CD8-positive, alpha-beta memory T cell (primary cell): ENCODE measurements at regions not wholly inside any gene's neighbourhood (a gene's known extent, or its start where the extent isn't known, plus 50 kb on each side); places are given as distances from the start of the nearest gene placed in this dataset.
"Not testable (repeated sequence)": the region's sequence is repeated elsewhere in the genome, so short reads cannot be mapped to it uniquely, and the experiment has no call there.

Source experiments
- CTCF ChIA-PET: fragments of 350-600 bp; sonication (Branson Sonifier 250); formaldehyde crosslinking; loops from one replicate; lab custom pipeline; 2021; ENCODE audit warnings: antibody characterized with exemption; lab: Charles Lee
- POLR2A ChIA-PET: fragments of 350-600 bp; sonication (Branson Sonifier 250); formaldehyde crosslinking; loops from one replicate; lab custom pipeline; 2021; ENCODE audit warnings: antibody characterized with exemption; lab: Charles Lee
- DNase-seq, 5 donors: peaks; one replicate each; pipeline versions ENCODE4 v3.0.0 to v3.0.0-alpha.2; 2020 to 2022; ENCODE audit warnings: mixed read lengths in 1 of 5
- H3K27ac ChIP-seq: one replicate; pipeline ENCODE4 v1.7.0; 2013; ENCODE audit warnings: low read depth, mild to moderate bottlenecking, low read length, moderate library complexity
- H3K27me3 ChIP-seq: 2 replicates; pipeline ENCODE4 v1.7.0; 2013; ENCODE audit warnings: low read length, mild to moderate bottlenecking; ENCODE audit not compliant: insufficient read depth, poor library complexity, severe bottlenecking
- H3K36me3 ChIP-seq: 2 replicates; pipeline ENCODE4 v1.7.0; 2013; ENCODE audit warnings: mild to moderate bottlenecking, low read length, moderate library complexity; ENCODE audit not compliant: insufficient read depth
- H3K4me1 ChIP-seq: 2 replicates; pipeline ENCODE4 v1.7.0; 2013; ENCODE audit warnings: mild to moderate bottlenecking, low read length, moderate library complexity; ENCODE audit not compliant: insufficient read depth
- H3K4me3 ChIP-seq: 2 replicates; pipeline ENCODE4 v1.7.0; 2013; ENCODE audit warnings: mild to moderate bottlenecking, low read length
- H3K9me3 ChIP-seq: 2 replicates; pipeline ENCODE4 v1.7.0; 2013; ENCODE audit warnings: mild to moderate bottlenecking, low read length
- H3K27ac Mint-ChIP-seq, 8 donors: one replicate each; pipeline ENCODE4 v1.8.0; 2020 to 2021; ENCODE audit warnings: mixed read lengths in 8 of 8, mild to moderate bottlenecking in 6 of 8, inconsistent platforms in 3 of 8, moderate library complexity in 3 of 8
- H3K27me3 Mint-ChIP-seq, 2 donors: one replicate each; pipeline ENCODE4 v1.8.0; 2020 to 2021; ENCODE audit warnings: mixed read lengths in 2 of 2, mild to moderate bottlenecking in 1 of 2, moderate library complexity in 1 of 2
- H3K36me3 Mint-ChIP-seq, 3 donors: one replicate each; pipeline ENCODE4 v1.8.0; 2020 to 2021; ENCODE audit warnings: mixed read lengths in 3 of 3, inconsistent platforms in 1 of 3, mild to moderate bottlenecking in 1 of 3
- H3K4me1 Mint-ChIP-seq, 3 donors: one replicate each; pipeline ENCODE4 v1.8.0; 2020 to 2021; ENCODE audit warnings: mixed read lengths in 3 of 3, inconsistent platforms in 1 of 3, mild to moderate bottlenecking in 1 of 3
- H3K4me3 Mint-ChIP-seq, 7 donors: one replicate each; pipeline ENCODE4 v1.8.0; 2020 to 2021; ENCODE audit warnings: mixed read lengths in 7 of 7, mild to moderate bottlenecking in 6 of 7, moderate library complexity in 4 of 7, inconsistent platforms in 2 of 7
- H3K9me3 Mint-ChIP-seq, 5 donors: one replicate each; pipeline ENCODE4 v1.8.0; 2020 to 2022; ENCODE audit warnings: mixed read lengths in 5 of 5, mild to moderate bottlenecking in 3 of 5, moderate library complexity in 2 of 5, inconsistent platforms in 1 of 5

DNA sequence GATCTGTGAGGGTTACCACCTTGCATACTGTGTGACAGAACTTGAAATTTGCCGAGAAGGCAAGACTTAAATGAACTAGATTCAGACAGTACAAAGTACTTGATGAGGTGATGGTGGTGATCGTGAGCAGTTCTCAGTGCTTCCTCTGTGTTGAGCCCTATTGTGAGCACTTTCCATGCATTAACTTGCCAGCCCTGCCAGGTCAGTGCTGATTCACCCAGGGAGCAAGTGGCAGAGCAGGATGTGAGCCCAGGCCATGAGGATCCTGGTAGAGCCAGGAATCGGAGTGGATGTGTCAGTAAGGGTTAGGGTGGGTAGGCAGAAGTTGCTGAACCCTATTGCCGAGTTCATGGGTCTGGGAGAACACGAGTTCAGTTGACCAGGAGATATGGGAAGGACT lies 4545.7 kb upstream of the TPTE start:
- H3K4me3 Mint-ChIP-seq: not testable (repeated sequence)

DNA sequence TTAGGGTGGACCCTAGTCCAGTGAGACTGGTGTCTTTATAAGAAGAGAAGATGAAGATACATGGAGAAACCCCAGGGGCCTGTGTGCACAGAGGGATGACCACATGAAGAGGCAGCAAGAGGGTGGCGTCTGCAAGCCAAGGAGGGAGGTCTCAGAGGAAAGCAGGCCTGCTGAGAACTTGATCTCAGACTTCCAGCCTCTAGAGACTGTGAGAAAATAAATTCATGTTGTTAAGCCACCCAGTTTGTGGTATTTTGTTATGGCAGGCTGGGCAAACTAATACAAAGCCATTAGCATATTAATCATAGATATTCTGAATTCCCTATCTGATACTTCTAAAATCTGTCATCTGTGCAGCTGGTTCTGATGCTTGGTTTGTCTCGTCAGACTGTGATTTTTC lies 4523.8 kb upstream of the TPTE start:
- POLR2A ChIA-PET, H3K27me3 Mint-ChIP-seq, H3K27ac Mint-ChIP-seq, H3K4me3 ChIP-seq, H3K9me3 ChIP-seq, H3K9me3 Mint-ChIP-seq, H3K4me1 Mint-ChIP-seq, H3K4me3 Mint-ChIP-seq, CTCF ChIA-PET, H3K27me3 ChIP-seq, H3K4me1 ChIP-seq, H3K27ac ChIP-seq, H3K36me3 Mint-ChIP-seq, H3K36me3 ChIP-seq, DNase-seq: not testable (repeated sequence)

More for the DNA sequence above, 4545.7 kb upstream of the TPTE start:
- H3K36me3 Mint-ChIP-seq, H3K27me3 Mint-ChIP-seq, H3K4me3 ChIP-seq, H3K9me3 ChIP-seq, H3K4me1 ChIP-seq, H3K4me1 Mint-ChIP-seq, H3K27ac ChIP-seq, H3K27me3 ChIP-seq, H3K36me3 ChIP-seq, CTCF ChIA-PET, DNase-seq, H3K27ac Mint-ChIP-seq, POLR2A ChIA-PET, H3K9me3 Mint-ChIP-seq: not testable (repeated sequence)

DNA sequence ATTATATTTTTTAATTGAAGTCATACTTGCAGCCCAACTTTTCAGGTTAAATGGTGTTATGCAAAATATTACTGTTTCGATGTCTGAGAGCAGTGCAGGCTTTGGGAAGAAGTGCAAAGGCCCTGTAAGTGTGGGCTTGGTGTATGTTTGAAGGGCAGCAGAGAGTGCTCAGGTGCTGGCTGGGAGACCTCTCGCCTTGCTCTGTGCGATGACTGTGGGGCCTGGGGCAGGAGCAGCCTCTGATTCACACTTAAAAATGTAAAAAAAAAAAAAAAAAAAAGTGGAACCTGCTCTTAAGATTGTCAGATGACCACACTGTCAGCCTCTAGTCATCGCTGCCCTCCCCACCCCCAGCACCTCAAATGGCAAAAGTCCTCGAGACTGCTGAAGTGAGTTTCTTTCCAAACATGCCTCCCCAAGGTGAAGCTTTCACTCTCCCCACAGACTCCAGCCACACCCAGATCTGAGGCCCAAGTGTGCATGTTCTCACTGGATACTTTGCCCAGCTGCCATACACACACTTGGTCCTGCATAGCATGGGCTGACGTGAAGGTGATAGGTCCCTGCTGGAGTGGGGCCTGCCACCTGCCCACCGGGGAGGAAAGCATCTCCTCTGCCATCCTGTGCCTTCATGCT lies 4505.8 kb upstream of the TPTE start:
- H3K27ac Mint-ChIP-seq, H3K27me3 ChIP-seq, H3K36me3 ChIP-seq, CTCF ChIA-PET, DNase-seq, H3K27me3 Mint-ChIP-seq, H3K4me1 ChIP-seq, POLR2A ChIA-PET, H3K4me3 Mint-ChIP-seq, H3K9me3 ChIP-seq, H3K36me3 Mint-ChIP-seq, H3K9me3 Mint-ChIP-seq, H3K4me3 ChIP-seq, H3K4me1 Mint-ChIP-seq, H3K27ac ChIP-seq: not testable (repeated sequence)

DNA sequence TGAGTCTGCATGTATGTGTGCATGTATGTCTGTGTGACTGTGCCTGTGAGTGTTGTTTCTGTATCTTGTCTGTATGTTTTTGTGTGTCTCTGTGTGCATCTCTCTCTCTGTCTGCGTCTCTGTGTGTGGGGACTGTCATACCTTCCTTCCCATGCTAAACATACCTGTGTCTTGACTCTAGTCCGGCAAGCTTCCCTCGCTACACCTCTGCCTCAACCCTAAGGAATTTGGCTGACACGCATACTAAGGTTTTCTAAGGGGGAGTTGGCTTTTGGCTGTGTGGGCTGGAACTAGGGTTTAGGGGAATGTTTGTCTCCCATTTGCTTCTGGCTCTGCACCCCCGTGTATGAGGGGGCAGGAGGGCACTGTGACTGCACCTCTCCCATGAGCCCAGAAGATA lies 4500.9 kb upstream of the TPTE start:
- H3K36me3 Mint-ChIP-seq, H3K4me3 Mint-ChIP-seq, H3K27ac ChIP-seq, H3K27ac Mint-ChIP-seq, H3K9me3 ChIP-seq, H3K9me3 Mint-ChIP-seq, H3K4me1 ChIP-seq, H3K36me3 ChIP-seq, H3K27me3 ChIP-seq, POLR2A ChIA-PET, H3K27me3 Mint-ChIP-seq, DNase-seq, CTCF ChIA-PET, H3K4me3 ChIP-seq, H3K4me1 Mint-ChIP-seq: not testable (repeated sequence)

DNA sequence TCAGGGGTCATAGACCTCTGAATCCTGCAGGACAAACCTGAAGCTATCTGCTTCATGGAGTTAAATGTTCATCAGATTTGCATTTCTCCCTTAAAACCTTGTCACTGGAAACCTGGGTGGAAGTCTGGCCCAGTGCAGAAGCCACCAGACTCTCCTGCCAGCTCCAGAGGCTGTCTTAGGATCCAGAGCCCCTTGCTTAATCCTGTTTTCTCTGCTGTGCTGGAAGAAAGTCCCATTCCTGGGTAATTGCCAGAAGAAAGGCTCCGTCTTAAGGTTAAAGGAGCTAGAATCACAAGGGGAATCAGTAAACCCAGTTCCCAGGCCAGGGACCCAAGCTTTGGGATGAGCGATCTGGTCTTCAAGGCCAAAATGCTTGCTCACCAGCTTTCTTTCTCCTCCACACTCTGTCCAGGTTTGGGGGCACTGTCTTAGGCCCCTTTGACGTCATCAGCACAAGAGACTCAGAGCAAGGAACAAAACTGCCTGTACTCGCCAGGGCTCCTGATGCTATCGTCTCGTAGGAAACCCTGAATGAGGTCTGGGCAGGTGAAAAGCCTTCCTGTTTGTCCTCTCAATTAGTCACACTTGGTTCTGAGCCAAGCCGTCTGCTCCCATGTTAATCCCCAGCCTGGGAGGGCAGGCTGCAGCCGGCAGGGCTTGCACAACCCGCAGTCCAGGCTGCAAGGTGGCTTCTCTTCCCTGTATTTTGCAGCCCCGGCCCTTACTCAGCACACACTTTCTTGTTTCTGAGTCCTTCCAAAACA lies 4500.2 kb upstream of the TPTE start:
- DNase-seq, H3K4me1 ChIP-seq, CTCF ChIA-PET, H3K27ac ChIP-seq, H3K4me3 Mint-ChIP-seq, H3K36me3 ChIP-seq, H3K27me3 ChIP-seq, H3K4me3 ChIP-seq, H3K4me1 Mint-ChIP-seq, POLR2A ChIA-PET, H3K27me3 Mint-ChIP-seq, H3K27ac Mint-ChIP-seq, H3K9me3 Mint-ChIP-seq, H3K36me3 Mint-ChIP-seq, H3K9me3 ChIP-seq: not testable (repeated sequence)

DNA sequence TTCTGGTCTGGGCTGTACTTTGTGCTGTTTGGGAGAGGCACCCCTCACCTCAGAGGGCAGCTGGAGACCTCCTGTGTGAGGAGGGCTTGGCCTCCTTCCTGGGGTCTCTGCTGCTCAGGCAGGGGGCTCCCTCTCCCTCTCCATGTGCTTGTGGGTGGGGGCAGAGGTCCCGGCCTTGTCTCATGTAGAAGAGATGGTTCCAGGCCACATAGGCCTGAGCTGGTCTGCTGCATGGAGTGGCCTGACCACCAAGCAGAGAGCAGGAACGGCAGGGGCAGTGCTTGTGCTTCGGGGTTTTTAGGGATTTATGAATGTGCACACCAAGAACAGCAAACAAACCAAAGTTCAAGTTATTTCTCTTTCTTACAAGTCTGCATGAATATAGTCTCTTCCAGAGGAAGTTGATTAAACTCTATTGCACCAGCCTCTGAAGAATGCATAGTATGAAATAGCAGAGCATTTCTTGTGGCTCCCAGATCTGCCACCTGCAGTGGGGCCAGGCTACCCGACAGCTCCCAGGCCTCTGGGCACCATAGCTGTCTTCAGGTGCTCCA lies 4499.6 kb upstream of the TPTE start:
- H3K27ac Mint-ChIP-seq, H3K9me3 ChIP-seq, H3K4me3 ChIP-seq, H3K36me3 ChIP-seq, H3K36me3 Mint-ChIP-seq, DNase-seq, H3K27me3 Mint-ChIP-seq, H3K27ac ChIP-seq, CTCF ChIA-PET, H3K4me1 Mint-ChIP-seq, H3K9me3 Mint-ChIP-seq, H3K4me1 ChIP-seq, POLR2A ChIA-PET, H3K27me3 ChIP-seq, H3K4me3 Mint-ChIP-seq: not testable (repeated sequence)

DNA sequence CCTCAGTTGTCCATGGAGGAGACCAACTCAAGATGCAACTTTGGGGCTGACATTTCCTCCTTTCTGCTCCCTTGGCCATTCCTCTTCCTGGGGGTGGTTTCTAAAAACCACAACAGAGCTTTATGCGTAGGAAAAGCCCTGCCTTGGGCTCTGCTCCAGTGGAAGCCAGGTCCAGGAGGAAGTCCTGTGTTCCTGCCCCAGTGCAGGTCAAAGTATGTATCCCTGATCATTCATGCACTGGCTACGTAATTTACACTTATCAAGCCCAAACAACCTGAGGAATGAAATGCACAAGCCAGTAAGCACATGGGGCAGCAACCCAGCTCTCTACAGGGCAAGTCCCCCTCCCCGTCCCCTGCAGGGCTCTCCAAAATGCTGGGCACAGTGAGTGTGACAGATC lies 4498.1 kb upstream of the TPTE start:
- H3K27me3 ChIP-seq, H3K27ac Mint-ChIP-seq, H3K4me3 Mint-ChIP-seq, H3K9me3 Mint-ChIP-seq, DNase-seq, H3K27ac ChIP-seq, H3K4me3 ChIP-seq, H3K36me3 Mint-ChIP-seq, POLR2A ChIA-PET, H3K4me1 ChIP-seq, CTCF ChIA-PET, H3K9me3 ChIP-seq, H3K36me3 ChIP-seq, H3K4me1 Mint-ChIP-seq, H3K27me3 Mint-ChIP-seq: not testable (repeated sequence)

DNA sequence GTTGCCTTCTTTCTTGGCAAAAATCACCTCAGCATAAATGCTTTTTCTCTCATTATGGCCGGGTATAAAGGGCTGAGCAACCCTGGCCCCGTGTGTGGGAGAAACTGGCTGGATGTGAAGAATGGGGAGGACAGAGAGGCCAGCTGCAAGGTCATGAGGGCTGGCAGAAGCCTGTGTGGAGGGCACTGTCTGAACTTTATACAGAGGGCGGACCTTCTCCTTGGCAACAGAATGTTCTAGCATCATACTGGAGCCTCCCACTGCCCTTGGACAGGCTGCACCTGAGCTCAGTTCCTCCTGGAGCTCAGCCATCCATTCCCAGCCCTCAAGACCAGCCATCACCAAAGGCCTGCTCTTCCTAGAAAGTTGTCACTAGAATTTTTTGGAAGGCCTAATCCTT lies 4496.2 kb upstream of the TPTE start:
- H3K36me3 ChIP-seq, H3K27ac ChIP-seq, POLR2A ChIA-PET, H3K27me3 Mint-ChIP-seq, H3K4me3 ChIP-seq, H3K9me3 ChIP-seq, H3K27ac Mint-ChIP-seq, H3K27me3 ChIP-seq, H3K4me3 Mint-ChIP-seq, DNase-seq, H3K9me3 Mint-ChIP-seq, H3K4me1 Mint-ChIP-seq, CTCF ChIA-PET, H3K36me3 Mint-ChIP-seq, H3K4me1 ChIP-seq: not testable (repeated sequence)
